ENCODE measurements at regions not wholly inside any gene's neighbourhood (a gene's known extent, or its start where the extent isn't known, plus 50 kb on each side); places are given as distances from the start of the nearest gene placed in this dataset.

GRCh38 chr1:47565676-47566075, 127.8 kb downstream of the FOXD2 start:
- TF ChIP-seq, protein P1, sequence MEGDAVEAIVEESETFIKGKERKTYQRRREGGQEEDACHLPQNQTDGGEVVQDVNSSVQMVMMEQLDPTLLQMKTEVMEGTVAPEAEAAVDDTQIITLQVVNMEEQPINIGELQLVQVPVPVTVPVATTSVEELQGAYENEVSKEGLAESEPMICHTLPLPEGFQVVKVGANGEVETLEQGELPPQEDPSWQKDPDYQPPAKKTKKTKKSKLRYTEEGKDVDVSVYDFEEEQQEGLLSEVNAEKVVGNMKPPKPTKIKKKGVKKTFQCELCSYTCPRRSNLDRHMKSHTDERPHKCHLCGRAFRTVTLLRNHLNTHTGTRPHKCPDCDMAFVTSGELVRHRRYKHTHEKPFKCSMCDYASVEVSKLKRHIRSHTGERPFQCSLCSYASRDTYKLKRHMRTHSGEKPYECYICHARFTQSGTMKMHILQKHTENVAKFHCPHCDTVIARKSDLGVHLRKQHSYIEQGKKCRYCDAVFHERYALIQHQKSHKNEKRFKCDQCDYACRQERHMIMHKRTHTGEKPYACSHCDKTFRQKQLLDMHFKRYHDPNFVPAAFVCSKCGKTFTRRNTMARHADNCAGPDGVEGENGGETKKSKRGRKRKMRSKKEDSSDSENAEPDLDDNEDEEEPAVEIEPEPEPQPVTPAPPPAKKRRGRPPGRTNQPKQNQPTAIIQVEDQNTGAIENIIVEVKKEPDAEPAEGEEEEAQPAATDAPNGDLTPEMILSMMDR (IDR thresholded peaks at IDR 0.05; ENCODE audit: unreplicated experiment), result no peak
- Mint-ChIP-seq H3K36me3 (ENCODE audit: low read depth, unreplicated experiment) (no peaks in the 10 kb centered on the region), H3K27ac (ENCODE audit: unreplicated experiment) (no peak overlapping the region), H3K4me3 (ENCODE audit: unreplicated experiment) (no peak overlapping the region), H3K4me1 (ENCODE audit: unreplicated experiment) (peaks cover 25% of the 10 kb centered on the region), H3K27me3 (ENCODE audit: unreplicated experiment) (peaks cover 9% of the 10 kb centered on the region), H3K9me3 (ENCODE audit: unreplicated experiment) (no peaks in the 10 kb centered on the region)
- DNase-seq (ENCODE audit: low spot score), result no peak

- no peak overlapping the region for H3K27ac Mint-ChIP-seq (ENCODE audit: unreplicated experiment)
- H3K36me3 Mint-ChIP-seq (ENCODE audit: low read depth, unreplicated experiment), result no peaks in the 10 kb centered on the region
- H3K4me1 Mint-ChIP-seq (ENCODE audit: unreplicated experiment), result peaks cover 17% of the 10 kb centered on the region
- no peak for DNase-seq (ENCODE audit: low spot score)
- H3K27me3 Mint-ChIP-seq (ENCODE audit: unreplicated experiment), result peaks cover 13% of the 10 kb centered on the region
- TF ChIP-seq, protein P1 (IDR thresholded peaks at IDR 0.05; ENCODE audit: unreplicated experiment), result no peak
- no peak overlapping the region for H3K4me3 Mint-ChIP-seq (ENCODE audit: unreplicated experiment)
- H3K9me3 Mint-ChIP-seq (ENCODE audit: unreplicated experiment), result no peaks in the 10 kb centered on the region
These were observed 130.9 kb downstream of the FOXD2 start for GRCh38 chr1:47568763-47569162.

- peaks cover 16% of the 10 kb centered on the region for H3K4me1 Mint-ChIP-seq (ENCODE audit: unreplicated experiment)
- no peaks in the 10 kb centered on the region for H3K36me3 Mint-ChIP-seq (ENCODE audit: low read depth, unreplicated experiment)
- no peak for DNase-seq (ENCODE audit: low spot score)
- H3K4me3 Mint-ChIP-seq (ENCODE audit: unreplicated experiment), result no peak overlapping the region
- TF ChIP-seq, protein P1 (IDR thresholded peaks at IDR 0.05; ENCODE audit: unreplicated experiment), result no peak
- H3K27me3 Mint-ChIP-seq (ENCODE audit: unreplicated experiment), result peaks cover 12% of the 10 kb centered on the region
- H3K9me3 Mint-ChIP-seq (ENCODE audit: unreplicated experiment), result no peaks in the 10 kb centered on the region
- H3K27ac Mint-ChIP-seq (ENCODE audit: unreplicated experiment), result no peak overlapping the region
These were observed 131.4 kb downstream of the FOXD2 start for GRCh38 chr1:47569261-47569660.

GRCh38 chr1:47569681-47570470, 132.0 kb downstream of the FOXD2 start:
- H3K9me3 Mint-ChIP-seq (ENCODE audit: unreplicated experiment), result no peaks in the 10 kb centered on the region
- no peaks in the 10 kb centered on the region for H3K36me3 Mint-ChIP-seq (ENCODE audit: low read depth, unreplicated experiment)
- no peak overlapping the region for H3K4me3 Mint-ChIP-seq (ENCODE audit: unreplicated experiment)
- peaks cover 13% of the 10 kb centered on the region for H3K4me1 Mint-ChIP-seq (ENCODE audit: unreplicated experiment)
- DNase-seq (ENCODE audit: low spot score), result peak; percentile 31
- no peak overlapping the region for H3K27ac Mint-ChIP-seq (ENCODE audit: unreplicated experiment)
- TF ChIP-seq, protein P1 (IDR thresholded peaks at IDR 0.05; ENCODE audit: unreplicated experiment), result no peak
- peaks cover 12% of the 10 kb centered on the region for H3K27me3 Mint-ChIP-seq (ENCODE audit: unreplicated experiment)

- Mint-ChIP-seq H3K4me3 (ENCODE audit: unreplicated experiment) (no peak overlapping the region), H3K27ac (ENCODE audit: unreplicated experiment) (no peak overlapping the region), H3K36me3 (ENCODE audit: low read depth, unreplicated experiment) (no peaks in the 10 kb centered on the region), H3K9me3 (ENCODE audit: unreplicated experiment) (no peaks in the 10 kb centered on the region), H3K27me3 (ENCODE audit: unreplicated experiment) (peaks cover 14% of the 10 kb centered on the region), H3K4me1 (ENCODE audit: unreplicated experiment) (peaks cover 21% of the 10 kb centered on the region)
- no peak for DNase-seq (ENCODE audit: low spot score)
- TF ChIP-seq, protein P1 (IDR thresholded peaks at IDR 0.05; ENCODE audit: unreplicated experiment), result no peak
These were observed 133.3 kb downstream of the FOXD2 start for GRCh38 chr1:47571161-47571560.
